Activated CD4-positive, alpha-beta T cell treated with anti-CD3 and anti-CD28 coated beads, Interleukin-2, Interleukin-6, amounts not matched to agents 100 ng/mL and 50 ng/mL, durations not matched to agents 16 hours and 8 hours (primary cell): ENCODE measurements at regions not wholly inside any gene's neighbourhood (a gene's known extent, or its start where the extent isn't known, plus 50 kb on each side); places are given as distances from the start of the nearest gene placed in this dataset.
"Not testable (repeated sequence)": the region's sequence is repeated elsewhere in the genome, so short reads cannot be mapped to it uniquely, and the experiment has no call there.

Experiments used
- DNase-seq: peaks from one replicate; pipeline ENCODE4 v3.0.0-alpha.2; 2020

GRCh38 chr21:20875742-20876141, 122.5 kb upstream of the NCAM2 start:
- DNase-seq = no peak

- no peak for DNase-seq
Observed at GRCh38 chr21:20877976-20878375, 120.2 kb upstream of the NCAM2 start.

DNA sequence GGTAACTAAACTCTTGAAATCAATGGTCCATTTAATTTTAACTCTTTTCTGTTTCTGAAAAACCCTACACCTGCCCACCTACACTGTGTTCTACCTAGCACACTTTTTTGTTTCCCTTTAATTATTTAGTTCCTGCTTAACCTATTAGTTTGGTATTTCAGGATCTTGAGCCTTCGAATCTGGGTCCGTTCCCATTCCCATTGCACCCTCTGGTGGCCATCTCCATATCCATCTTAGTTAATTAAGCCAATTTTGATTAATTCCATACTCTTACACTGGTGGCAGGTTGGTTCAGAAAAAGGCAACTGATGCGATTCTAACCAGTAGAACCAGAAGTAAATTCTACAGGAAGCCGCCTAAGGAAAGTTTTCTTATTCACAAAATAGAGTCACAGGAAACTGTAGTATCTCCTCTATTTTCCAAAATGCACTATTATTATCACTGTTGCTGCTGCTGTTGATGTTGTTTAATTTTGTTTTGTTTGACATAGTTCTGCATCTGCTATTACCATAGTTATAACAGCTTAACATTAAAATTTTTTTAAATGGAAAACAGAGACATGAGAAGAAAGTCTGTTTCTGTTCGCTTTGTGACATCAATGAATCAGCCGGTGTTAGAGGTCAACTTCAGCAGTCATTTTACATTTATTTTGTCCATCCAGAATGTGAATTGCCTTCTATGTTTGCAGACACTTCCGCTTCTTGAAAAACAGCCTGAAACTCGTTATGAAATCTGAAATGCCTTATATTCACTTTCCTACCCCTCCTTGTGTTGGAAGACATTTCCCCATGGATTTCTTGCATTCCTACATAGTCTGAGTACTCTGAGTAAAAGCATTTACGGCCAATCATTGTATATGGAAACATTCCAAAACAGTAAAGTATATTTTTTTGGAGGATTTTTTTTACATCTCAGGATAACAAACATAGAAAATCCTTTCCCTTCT, 115.5 kb upstream of the NCAM2 start:
- DNase-seq = peak; percentile 13

GRCh38 chr21:20883408-20883800, 114.8 kb upstream of the NCAM2 start:
- DNase-seq = no peak

- no peak for DNase-seq
Observed at GRCh38 chr21:20902511-20902910, 95.7 kb upstream of the NCAM2 start.

GRCh38 chr21:20902998-20903397, 95.2 kb upstream of the NCAM2 start:
- DNase-seq = no peak

DNA sequence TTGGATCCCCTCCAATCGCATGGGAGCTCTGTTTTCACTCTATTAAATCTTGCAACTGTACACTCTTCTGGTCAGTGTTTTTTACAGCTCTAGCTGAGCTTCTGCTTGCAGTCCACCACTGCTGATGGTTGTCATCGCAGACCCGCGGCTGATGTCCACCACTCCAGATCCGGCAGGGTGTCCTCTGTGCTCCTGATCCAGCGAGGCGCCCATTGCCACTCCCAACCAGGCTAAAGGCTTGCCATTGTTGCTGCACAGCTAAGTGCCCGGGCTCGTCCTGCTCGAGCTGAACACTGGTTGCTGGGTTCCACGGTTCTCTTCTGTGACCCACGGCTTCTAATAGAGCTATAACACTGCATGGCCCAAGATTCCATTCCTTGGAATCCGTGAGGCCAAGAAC, 70.7 kb upstream of the NCAM2 start:
- not testable (repeated sequence) for DNase-seq

GRCh38 chr21:20942523-20942922, 55.7 kb upstream of the NCAM2 start:
- DNase-seq = no peak

GRCh38 chr21:20943561-20943997, 54.6 kb upstream of the NCAM2 start:
- no peak for DNase-seq

- DNase-seq = no peak
Observed at GRCh38 chr21:20944139-20944538, 54.1 kb upstream of the NCAM2 start.

DNA sequence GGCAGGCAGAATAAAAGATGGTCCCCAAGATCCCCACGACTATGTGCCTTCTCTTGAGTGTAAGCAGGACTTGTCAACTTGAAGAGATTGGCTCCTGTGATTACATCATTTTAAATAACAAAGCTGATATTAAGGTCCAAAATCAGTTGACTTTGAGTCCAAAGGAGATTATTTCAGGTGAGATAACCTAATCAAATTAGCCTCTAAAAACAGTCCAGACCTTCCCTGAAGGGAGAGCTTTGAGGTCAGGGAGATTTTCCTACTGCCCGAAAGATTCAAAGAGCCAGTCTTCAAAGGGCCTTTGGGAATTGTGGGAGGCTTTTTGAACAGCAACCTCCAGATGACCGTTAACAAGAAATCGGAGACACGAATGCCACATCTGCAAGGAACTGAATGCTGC, 51.5 kb upstream of the NCAM2 start:
- no peak for DNase-seq
